GM13977 (cell line): ENCODE measurements at regions not wholly inside any gene's neighbourhood (a gene's known extent, or its start where the extent isn't known, plus 50 kb on each side); places are given as distances from the start of the nearest gene placed in this dataset.

Experiments
- DNase-seq: peaks from one replicate; pipeline ENCODE4 v3.0.0; 2012; ENCODE audit warnings: low spot score
- CTCF ChIP-seq: IDR thresholded peaks from 2 replicates; pipeline ENCODE4 v1.5.1; 2012; ENCODE audit warnings: mild to moderate bottlenecking, control low read depth; ENCODE audit not compliant: insufficient read depth; ENCODE audit errors: extremely low read depth, missing control alignments
- in situ Hi-C: fragments of 300-500 bp; cut with MboI; formaldehyde crosslinking; loops from one replicate; pipeline ENCODE4 v1.12.0; 2022; ENCODE audit warnings: low sequenced_read_pairs, low pct_unique_long_range_greater_than_20kb, mixed read lengths, inconsistent platforms; ENCODE audit not compliant: unreplicated experiment

- in situ Hi-C loops = no loop called here
- no peak for TF ChIP-seq CTCF
- DNase-seq = no peak
Measured at GRCh38 chr1:175839779-175840669, 96.6 kb upstream of the TNR start.

- no peak for DNase-seq
- TF ChIP-seq CTCF = no peak
- in situ Hi-C loops = no loop called here
Measured at GRCh38 chr1:175834597-175834996, 91.2 kb upstream of the TNR start.

DNA sequence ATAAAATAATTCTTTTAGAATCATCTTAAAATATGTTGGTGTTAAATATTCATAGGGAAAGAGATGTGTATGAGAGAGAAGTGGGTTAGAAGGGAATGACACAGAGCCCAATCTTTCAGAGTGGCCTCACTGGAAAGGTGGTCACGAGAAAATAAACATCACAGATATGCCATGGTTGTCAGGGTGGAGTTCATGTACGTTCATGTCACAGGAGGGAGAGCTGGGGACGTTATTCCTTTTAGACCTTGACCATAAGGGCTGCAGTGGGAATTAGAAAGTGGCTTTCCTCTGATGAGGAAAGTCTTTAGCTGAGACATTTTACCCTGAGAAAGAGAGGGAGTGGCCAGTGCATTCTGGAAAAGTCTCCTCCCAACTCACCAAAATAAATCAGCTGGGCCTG, 90.6 kb upstream of the TNR start:
- TF ChIP-seq CTCF = no peak
- no peak for DNase-seq
- in situ Hi-C loops = no loop called here

DNA sequence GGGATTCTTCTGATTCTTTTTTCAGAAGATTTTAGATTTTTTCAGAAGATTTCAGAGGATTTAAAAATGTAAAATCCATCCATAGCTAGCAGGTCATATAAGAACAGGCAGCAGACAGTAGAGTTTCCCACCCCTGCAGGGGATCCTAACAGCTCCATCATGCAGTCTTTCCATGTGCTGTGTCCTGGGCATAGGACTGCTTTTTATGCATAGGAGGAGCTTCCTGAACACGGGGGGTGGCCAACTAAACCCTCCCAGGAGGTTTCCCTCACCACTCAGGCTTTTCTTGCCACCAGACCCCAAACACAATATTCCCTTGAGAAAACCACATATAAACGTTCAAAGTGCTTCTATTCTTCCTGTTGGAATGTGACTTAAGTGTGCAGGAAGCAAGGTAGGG, 90.1 kb upstream of the TNR start:
- TF ChIP-seq CTCF = no peak

GRCh38 chr1:175830500-175830899, 87.1 kb upstream of the TNR start:
- no peak for TF ChIP-seq CTCF
- no peak for DNase-seq
- in situ Hi-C loops = no loop called here

More for the DNA sequence above, 90.1 kb upstream of the TNR start:
- in situ Hi-C loops = no loop called here
- no peak for DNase-seq

GRCh38 chr1:175829845-175830244, 86.5 kb upstream of the TNR start:
- DNase-seq = no peak
- no peak for TF ChIP-seq CTCF
- in situ Hi-C loops = no loop called here
